PC-3 (cell line): ENCODE measurements at regions not wholly inside any gene's neighbourhood (a gene's known extent, or its start where the extent isn't known, plus 50 kb on each side); places are given as distances from the start of the nearest gene placed in this dataset.

ENCODE experiments used
- CTCF ChIP-seq: fragments of 300-600 bp; sonication (generic); conservative IDR thresholded peaks from 2 replicates; pipeline ENCODE4 v1.5.1; 2017; ENCODE audit warnings: antibody characterized with exemption, low read depth, mild to moderate bottlenecking, low read length
- EZH2 ChIP-seq: fragments of 300-600 bp; sonication (generic); IDR thresholded peaks from one replicate; pipeline ENCODE4 v1.6.1; 2017; ENCODE audit warnings: antibody characterized with exemption, mild to moderate bottlenecking, low read length; ENCODE audit not compliant: unreplicated experiment

- no peak for TF ChIP-seq CTCF
- TF ChIP-seq EZH2, result no peak
These were observed 535.1 kb downstream of the INHBA start for GRCh38 chr7:41167836-41168235.
